ENCODE measurements at regions not wholly inside any gene's neighbourhood (a gene's known extent, or its start where the extent isn't known, plus 50 kb on each side); places are given as distances from the start of the nearest gene placed in this dataset.

DNA sequence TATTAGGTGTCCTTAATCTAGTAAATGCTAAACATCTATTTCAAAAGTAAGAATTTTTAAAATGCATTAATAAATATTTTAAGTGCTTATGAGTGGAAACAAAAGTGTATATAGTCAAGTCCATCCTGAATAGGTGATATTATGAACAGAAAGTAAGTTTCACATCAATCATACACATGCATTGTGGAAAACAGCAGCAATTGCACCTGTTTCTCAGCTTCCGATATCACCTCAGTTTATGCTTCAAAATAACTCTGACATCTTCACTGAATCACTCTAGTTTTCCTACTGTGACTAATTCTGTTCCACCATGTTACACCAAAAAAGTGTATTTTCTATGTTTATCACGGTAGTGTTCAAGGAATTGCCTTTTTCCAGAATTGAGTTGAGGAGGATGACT lies 172.6 kb upstream of the MANEA start:
- DNase-seq (ENCODE audit: low read depth): no peak
- no peak overlapping the region for H3K4me3 ChIP-seq (ENCODE audit: low read depth, low read length)
- TF ChIP-seq, protein P1, sequence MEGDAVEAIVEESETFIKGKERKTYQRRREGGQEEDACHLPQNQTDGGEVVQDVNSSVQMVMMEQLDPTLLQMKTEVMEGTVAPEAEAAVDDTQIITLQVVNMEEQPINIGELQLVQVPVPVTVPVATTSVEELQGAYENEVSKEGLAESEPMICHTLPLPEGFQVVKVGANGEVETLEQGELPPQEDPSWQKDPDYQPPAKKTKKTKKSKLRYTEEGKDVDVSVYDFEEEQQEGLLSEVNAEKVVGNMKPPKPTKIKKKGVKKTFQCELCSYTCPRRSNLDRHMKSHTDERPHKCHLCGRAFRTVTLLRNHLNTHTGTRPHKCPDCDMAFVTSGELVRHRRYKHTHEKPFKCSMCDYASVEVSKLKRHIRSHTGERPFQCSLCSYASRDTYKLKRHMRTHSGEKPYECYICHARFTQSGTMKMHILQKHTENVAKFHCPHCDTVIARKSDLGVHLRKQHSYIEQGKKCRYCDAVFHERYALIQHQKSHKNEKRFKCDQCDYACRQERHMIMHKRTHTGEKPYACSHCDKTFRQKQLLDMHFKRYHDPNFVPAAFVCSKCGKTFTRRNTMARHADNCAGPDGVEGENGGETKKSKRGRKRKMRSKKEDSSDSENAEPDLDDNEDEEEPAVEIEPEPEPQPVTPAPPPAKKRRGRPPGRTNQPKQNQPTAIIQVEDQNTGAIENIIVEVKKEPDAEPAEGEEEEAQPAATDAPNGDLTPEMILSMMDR (conservative IDR thresholded peaks at IDR 0.05; ENCODE audit: low read depth, low read length): no peak

DNA sequence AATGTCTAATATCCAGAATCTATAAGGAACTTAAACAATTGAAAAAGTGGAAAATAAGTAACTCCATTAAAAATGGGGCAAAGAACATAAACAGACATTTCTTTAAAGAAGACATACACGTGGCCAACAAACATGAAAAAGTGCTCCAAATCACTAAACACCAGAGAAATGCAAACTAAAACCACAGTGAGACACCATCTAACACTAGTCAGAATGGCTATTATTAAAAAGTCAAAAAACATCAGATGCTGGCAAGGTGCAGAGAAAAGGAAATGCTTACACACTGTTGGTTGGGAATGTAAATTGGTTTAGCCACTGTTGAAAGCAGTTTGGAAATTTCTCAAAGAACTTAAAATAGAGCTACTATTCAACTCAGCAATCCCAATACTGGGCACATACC lies 169.2 kb upstream of the MANEA start:
- DNase-seq (ENCODE audit: low read depth): no peak
- H3K4me3 ChIP-seq (ENCODE audit: low read depth, low read length): no peak overlapping the region
- TF ChIP-seq, protein P1 (conservative IDR thresholded peaks at IDR 0.05; ENCODE audit: low read depth, low read length): no peak

DNA sequence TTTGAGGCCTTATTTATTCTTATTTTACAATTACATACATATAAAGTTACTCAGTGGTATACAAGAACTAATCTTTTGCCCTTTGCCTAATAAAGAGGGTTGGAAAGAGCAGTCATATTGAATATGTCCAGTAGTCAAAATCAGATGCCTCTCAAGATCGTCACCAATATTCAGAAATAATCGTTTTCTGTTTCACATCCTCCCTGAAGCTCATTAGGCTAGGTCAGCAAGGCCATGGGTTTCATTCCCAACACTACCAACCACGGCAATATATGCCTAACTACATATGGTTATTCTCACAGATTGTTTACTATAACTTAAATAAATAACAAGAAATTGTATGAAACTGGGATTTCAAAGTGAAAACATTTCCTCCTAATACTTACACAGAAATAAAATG lies 167.2 kb upstream of the MANEA start:
- no peak overlapping the region for H3K4me3 ChIP-seq (ENCODE audit: low read depth, low read length)
- no peak for DNase-seq (ENCODE audit: low read depth)
- TF ChIP-seq, protein P1 (conservative IDR thresholded peaks at IDR 0.05; ENCODE audit: low read depth, low read length): no peak

DNA sequence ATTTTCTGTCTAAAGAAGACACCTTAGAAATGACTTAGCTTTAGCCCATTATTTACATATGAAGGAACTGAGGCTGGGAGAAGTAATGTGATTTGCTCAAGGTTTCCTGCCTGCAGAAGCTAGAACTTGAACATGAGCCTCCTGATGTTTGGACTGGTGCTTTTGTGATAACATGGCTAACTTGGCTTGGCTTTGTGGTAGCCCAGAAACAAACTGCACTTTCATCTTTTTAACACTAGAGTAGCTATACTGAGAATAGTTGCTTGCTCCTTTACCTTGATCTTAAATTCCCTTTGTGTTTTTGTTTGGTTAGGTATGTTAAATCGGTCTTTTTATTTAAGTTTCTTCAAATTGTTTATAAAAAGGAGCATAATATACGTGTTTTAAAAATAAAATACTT lies 163.5 kb upstream of the MANEA start:
- TF ChIP-seq, protein P1 (conservative IDR thresholded peaks at IDR 0.05; ENCODE audit: low read depth, low read length): no peak
- no peak for DNase-seq (ENCODE audit: low read depth)
- no peak overlapping the region for H3K4me3 ChIP-seq (ENCODE audit: low read depth, low read length)

DNA sequence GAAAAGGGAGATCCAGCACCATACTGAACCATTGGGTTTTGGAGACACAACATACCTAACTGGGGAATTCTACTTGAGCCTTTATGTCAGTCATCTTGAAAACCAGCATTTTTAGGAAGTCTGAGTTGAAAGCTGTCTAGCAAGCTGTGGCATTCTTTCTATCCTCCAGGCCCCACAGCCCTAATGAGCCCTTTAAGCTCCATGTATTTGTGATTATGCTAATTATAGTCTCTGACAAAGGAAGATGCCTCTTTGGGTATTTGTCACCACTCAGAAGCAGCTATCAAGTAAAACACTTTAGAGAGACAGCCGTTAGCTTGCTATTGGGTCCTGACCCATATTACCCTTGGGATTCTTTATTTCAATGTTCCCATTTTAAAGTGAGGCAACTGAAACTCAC lies 159.5 kb upstream of the MANEA start:
- TF ChIP-seq, protein P1 (conservative IDR thresholded peaks at IDR 0.05; ENCODE audit: low read depth, low read length): no peak
- no peak overlapping the region for H3K4me3 ChIP-seq (ENCODE audit: low read depth, low read length)
- DNase-seq (ENCODE audit: low read depth): no peak

DNA sequence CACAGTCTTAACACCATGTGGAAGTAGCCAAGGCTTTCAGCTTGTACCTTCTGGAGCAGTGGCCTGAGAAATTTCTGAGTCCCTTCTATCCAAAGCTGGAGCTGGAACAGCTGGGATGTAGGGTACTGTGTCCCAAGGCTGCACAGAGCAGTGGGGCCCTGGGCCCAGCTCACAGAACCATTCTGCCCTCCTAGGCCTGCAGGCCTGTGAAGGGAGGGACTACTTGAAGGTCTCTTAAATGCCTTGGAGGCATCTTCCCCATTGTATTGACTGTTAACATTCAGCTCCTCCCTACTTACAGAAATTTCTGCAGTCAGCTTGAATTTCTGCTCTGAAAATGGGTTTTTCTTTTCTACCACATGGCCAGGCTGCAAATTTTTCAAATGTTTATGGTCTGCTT lies 156.5 kb upstream of the MANEA start:
- TF ChIP-seq, protein P1 (conservative IDR thresholded peaks at IDR 0.05; ENCODE audit: low read depth, low read length): no peak
- no peak overlapping the region for H3K4me3 ChIP-seq (ENCODE audit: low read depth, low read length)
- DNase-seq (ENCODE audit: low read depth): no peak

DNA sequence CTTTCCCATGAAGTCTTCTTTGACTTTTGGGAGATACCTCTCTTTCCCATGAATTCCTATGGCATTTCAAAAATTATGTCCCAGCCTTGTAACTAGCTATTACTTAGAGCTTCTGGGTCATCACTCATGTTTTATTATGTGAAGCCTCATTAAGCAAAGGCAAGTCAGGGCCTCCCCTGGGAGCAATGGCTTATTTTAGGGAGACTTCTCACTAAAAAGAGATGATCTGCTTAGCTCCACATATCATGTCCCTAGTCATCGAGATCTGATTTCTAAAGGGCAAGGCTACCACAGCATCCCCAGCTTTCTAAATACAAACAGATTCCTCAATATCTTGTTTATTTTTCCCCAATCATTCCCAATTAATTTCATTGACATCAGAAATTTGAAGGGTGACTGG lies 154.0 kb upstream of the MANEA start:
- no peak for DNase-seq (ENCODE audit: low read depth)
- no peak overlapping the region for H3K4me3 ChIP-seq (ENCODE audit: low read depth, low read length)
- TF ChIP-seq, protein P1 (conservative IDR thresholded peaks at IDR 0.05; ENCODE audit: low read depth, low read length): no peak
